Uterus (tissue), 3 donors: ENCODE measurements at regions not wholly inside any gene's neighbourhood (a gene's known extent, or its start where the extent isn't known, plus 50 kb on each side); places are given as distances from the start of the nearest gene placed in this dataset.

Experiments
- DNase-seq, 2 donors: peaks; one replicate each; pipeline ENCODE4 v3.0.0-alpha.2; 2019 to 2020
- H3K27ac ChIP-seq, 2 donors: fragments of 200-600 bp; sonication (generic); 1 replicate in 1 of 2; 2 replicates in 1 of 2; pipeline ENCODE4 v1.5.1; 2016 to 2018
- H3K27me3 ChIP-seq, 2 donors: fragments of 200-600 bp; sonication (generic); one replicate each; pipeline ENCODE4 v1.5.1; 2018 to 2019; ENCODE audit warnings: control low read depth in 1 of 2
- H3K36me3 ChIP-seq, 2 donors: fragments of 200-600 bp; sonication (generic); one replicate each; pipeline ENCODE4 v1.5.1; 2019; ENCODE audit warnings: control low read depth in 1 of 2
- H3K4me1 ChIP-seq, 2 donors: fragments of 200-600 bp; sonication (generic); one replicate each; pipeline ENCODE4 v1.5.1; 2018 to 2019; ENCODE audit warnings: control low read depth in 1 of 2
- H3K4me3 ChIP-seq, 2 donors: fragments of 200-600 bp; sonication (generic); 1 replicate in 1 of 2; 2 replicates in 1 of 2; pipeline ENCODE4 v1.5.1; 2018 to 2019; ENCODE audit warnings: mild to moderate bottlenecking in 1 of 2
- H3K9me3 ChIP-seq, 2 donors: fragments of 200-600 bp; sonication (generic); one replicate each; pipeline ENCODE4 v1.5.1; 2019; ENCODE audit warnings: control low read depth in 1 of 2
- POLR2A ChIP-seq, 2 donors: fragments of 450-650 bp; IDR thresholded peaks; one replicate each; pipeline ENCODE4 v1.6.1; 2016; ENCODE audit warnings: antibody characterized with exemption in 2 of 2, mild to moderate bottlenecking in 1 of 2, moderate library complexity in 1 of 2
- intact Hi-C: fragments of 100-400 bp; cut with DNase I; formaldehyde crosslinking; loops from one replicate; pipeline ENCODE4 v1.15.1; 2023; ENCODE audit warnings: low total_unique reads
- TF ChIP-seq, protein P1 (sequence below), 4 experiments: fragments of 200-600 bp in 2 of 4; fragments of 450-650 bp in 2 of 4; sonication (generic) in 2 of 4; IDR thresholded peaks; one replicate each; pipeline ENCODE4 v1.5.1; 2016 to 2019; ENCODE audit warnings: antibody characterized with exemption in 4 of 4, mild to moderate bottlenecking in 2 of 4, moderate library complexity in 1 of 4
- donor health status: DM: yes; HTN: yes; CAD: no.

DNA sequence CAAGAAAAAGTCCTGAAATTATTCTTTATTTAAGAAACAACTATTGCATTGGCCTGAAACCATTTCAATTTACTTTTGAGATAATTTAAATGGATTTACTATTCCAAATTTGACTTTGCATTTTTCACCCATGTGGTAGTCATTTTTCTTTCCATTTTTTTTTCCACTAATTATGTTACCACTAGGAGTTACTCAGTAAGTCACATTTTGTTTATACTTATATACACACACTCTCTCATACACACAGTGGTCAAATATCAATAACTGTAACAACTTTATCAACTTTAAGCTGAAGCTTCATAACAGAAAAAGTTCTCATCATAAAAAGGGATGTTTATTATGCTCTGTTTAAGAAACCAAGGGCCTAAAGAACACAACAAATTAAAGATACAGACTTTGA is 222.8 kb downstream of the SIPA1L2 start:
- intact Hi-C loops: no loop called here
- TF ChIP-seq, protein P1, sequence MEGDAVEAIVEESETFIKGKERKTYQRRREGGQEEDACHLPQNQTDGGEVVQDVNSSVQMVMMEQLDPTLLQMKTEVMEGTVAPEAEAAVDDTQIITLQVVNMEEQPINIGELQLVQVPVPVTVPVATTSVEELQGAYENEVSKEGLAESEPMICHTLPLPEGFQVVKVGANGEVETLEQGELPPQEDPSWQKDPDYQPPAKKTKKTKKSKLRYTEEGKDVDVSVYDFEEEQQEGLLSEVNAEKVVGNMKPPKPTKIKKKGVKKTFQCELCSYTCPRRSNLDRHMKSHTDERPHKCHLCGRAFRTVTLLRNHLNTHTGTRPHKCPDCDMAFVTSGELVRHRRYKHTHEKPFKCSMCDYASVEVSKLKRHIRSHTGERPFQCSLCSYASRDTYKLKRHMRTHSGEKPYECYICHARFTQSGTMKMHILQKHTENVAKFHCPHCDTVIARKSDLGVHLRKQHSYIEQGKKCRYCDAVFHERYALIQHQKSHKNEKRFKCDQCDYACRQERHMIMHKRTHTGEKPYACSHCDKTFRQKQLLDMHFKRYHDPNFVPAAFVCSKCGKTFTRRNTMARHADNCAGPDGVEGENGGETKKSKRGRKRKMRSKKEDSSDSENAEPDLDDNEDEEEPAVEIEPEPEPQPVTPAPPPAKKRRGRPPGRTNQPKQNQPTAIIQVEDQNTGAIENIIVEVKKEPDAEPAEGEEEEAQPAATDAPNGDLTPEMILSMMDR (IDR thresholded peaks at IDR 0.05): no peak
- TF ChIP-seq POLR2A (IDR thresholded peaks at IDR 0.05): no peak
- H3K9me3 ChIP-seq: no peaks in the 10 kb centered on the region

DNA sequence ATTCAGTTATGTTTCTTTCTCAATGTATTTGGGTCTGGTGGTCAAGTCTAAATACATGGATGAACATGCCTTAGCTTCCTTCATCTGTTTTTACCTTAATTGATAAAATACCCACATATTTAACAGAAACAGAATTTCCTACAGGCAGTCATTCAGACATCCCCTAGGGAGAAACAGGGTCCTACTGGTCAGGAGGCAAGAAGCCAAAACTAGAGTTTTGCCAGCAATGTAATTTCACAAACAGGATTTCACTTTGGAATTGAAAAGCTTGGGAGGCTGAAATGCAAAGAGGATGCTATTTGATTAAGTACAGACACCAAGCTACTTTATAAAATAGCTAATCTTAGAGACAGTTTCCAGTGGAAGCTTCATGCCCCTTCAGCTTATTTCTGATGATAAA is 224.2 kb downstream of the SIPA1L2 start:
- TF ChIP-seq, protein P1 (IDR thresholded peaks at IDR 0.05): no peak
- TF ChIP-seq POLR2A (IDR thresholded peaks at IDR 0.05): no peak
- Histone ChIP-seq H3K27me3 (no peaks in the 10 kb centered on the region), H3K9me3 (no peaks in the 10 kb centered on the region), H3K4me1 (no peaks in the 10 kb centered on the region), H3K4me3 (no peak overlapping the region), H3K27ac (no peak overlapping the region), H3K36me3 (no peaks in the 10 kb centered on the region)
- DNase-seq: no peak
- intact Hi-C loops: no loop called here

More for the DNA sequence above, 222.8 kb downstream of the SIPA1L2 start:
- no peaks in the 10 kb centered on the region for H3K36me3 ChIP-seq
- H3K4me1 ChIP-seq: no peaks in the 10 kb centered on the region
- DNase-seq: no peak
- no peaks in the 10 kb centered on the region for H3K27me3 ChIP-seq
- H3K4me3 ChIP-seq: no peak overlapping the region
- H3K27ac ChIP-seq: no peak overlapping the region

DNA sequence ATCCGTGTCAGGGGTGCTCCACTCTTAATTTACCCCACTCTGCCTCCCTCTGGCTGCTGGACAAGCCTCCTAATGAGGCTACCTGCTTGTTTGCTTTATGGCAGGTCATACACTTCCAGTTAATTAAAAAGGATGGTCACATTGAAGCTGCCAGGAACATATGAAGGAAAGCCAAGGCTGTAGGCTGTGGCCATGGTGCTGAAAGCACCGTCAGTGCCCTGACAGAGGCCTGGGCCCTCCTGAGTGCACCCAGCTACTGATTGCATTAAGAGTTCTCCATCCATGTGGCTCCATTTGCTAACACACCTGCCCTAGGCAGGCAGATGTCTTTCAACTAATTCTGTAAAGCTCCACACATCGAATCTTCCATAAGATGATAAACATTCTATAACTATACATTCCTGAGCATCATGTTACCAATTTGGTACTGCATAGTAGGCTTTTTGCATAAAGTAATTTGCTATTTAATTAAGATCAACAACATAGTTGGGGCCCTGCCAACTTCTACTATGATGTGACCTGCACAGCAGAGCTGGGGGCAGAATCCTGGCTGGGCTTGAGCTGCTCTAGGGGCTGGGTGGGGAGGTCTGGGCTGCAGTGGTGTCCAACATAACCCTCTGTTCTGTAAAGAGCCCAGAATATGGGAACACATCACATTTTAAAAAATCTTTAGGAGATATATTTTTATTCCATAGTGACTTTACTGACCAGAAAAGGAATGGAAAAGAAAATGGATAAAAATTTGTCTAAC is 224.8 kb downstream of the SIPA1L2 start:
- intact Hi-C loops: no loop called here
- Histone ChIP-seq H3K9me3 (no peaks in the 10 kb centered on the region), H3K36me3 (no peaks in the 10 kb centered on the region), H3K27ac (no peak overlapping the region), H3K4me3 (no peak overlapping the region), H3K4me1 (no peaks in the 10 kb centered on the region), H3K27me3 (no peaks in the 10 kb centered on the region)
- TF ChIP-seq POLR2A (IDR thresholded peaks at IDR 0.05): no peak
- TF ChIP-seq, protein P1 (IDR thresholded peaks at IDR 0.05): no peak
- DNase-seq: no peak

DNA sequence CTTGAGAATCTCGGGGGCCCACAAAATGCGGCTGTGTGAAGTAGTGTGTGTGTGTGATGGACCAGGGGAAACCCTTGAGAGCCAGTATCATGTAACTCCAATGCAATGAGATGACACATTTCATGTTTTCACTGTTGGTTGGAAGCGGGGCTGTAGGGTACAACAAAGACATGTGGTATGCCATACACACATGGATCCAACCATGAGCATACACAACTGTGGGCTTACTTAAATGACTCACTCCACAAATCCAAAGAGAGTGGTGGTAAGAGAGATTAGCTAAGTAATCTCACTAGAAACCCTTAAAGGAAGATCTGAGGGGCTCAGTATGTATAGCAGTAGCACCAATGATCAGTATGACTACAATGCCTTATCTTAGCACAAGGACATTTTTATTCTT is 225.7 kb downstream of the SIPA1L2 start:
- Histone ChIP-seq H3K36me3 (no peaks in the 10 kb centered on the region), H3K27me3 (no peaks in the 10 kb centered on the region), H3K4me1 (no peaks in the 10 kb centered on the region), H3K4me3 (no peak overlapping the region), H3K27ac (no peak overlapping the region), H3K9me3 (no peaks in the 10 kb centered on the region)
- TF ChIP-seq POLR2A (IDR thresholded peaks at IDR 0.05): no peak
- TF ChIP-seq, protein P1 (IDR thresholded peaks at IDR 0.05): no peak
- intact Hi-C loops: no loop called here
- DNase-seq: no peak

DNA sequence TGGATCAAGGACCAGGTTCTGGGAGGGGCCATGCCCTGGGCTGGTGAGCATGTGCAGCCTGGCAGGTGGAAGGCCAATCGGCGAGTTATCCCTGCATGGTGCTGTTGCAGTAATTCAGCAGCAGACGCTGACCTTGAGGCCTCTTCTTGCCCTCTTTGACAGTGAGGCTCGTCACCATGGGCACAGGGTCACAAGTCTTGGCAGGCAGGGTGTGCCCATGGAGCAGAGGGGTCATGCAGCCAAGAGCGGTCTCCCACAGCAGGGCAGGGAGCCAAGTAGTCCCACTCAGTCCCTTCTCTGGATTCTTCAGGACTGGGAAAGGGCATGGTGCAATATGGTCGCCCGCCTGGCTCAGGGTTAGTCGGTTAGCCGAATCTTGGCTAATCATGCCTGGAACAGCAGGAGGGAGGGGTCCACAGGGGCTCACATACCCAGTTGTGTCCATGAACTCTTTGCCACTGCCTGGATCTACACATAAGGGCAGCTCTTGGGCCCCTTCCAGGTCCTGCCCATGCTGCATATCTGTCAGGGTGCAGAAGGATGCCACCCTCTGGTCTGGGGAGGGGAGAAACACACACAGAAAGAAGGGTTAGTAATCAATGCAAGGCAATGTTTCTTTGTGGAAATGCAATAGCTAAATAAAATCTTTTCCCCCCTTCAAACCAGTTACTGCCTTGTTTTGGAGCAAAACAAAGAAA is 226.8 kb downstream of the SIPA1L2 start:
- DNase-seq: no peak
- H3K27ac ChIP-seq: no peak overlapping the region
- intact Hi-C loops: no loop called here
- H3K36me3 ChIP-seq: no peaks in the 10 kb centered on the region
- H3K4me1 ChIP-seq: no peaks in the 10 kb centered on the region
- no peak overlapping the region for H3K4me3 ChIP-seq
- H3K9me3 ChIP-seq: no peaks in the 10 kb centered on the region
- TF ChIP-seq POLR2A (IDR thresholded peaks at IDR 0.05): no peak
- TF ChIP-seq, protein P1 (IDR thresholded peaks at IDR 0.05): no peak
- H3K27me3 ChIP-seq: no peaks in the 10 kb centered on the region
